Ecto neural progenitor cell (in vitro differentiated cells): ENCODE measurements at regions not wholly inside any gene's neighbourhood (a gene's known extent, or its start where the extent isn't known, plus 50 kb on each side); places are given as distances from the start of the nearest gene placed in this dataset.
"Not testable (repeated sequence)": the region's sequence is repeated elsewhere in the genome, so short reads cannot be mapped to it uniquely, and the experiment has no call there.

Source experiments
- DNase-seq: peaks from one replicate; pipeline ENCODE4 v3.0.0-alpha.2; 2018; ENCODE audit warnings: low spot score

DNA sequence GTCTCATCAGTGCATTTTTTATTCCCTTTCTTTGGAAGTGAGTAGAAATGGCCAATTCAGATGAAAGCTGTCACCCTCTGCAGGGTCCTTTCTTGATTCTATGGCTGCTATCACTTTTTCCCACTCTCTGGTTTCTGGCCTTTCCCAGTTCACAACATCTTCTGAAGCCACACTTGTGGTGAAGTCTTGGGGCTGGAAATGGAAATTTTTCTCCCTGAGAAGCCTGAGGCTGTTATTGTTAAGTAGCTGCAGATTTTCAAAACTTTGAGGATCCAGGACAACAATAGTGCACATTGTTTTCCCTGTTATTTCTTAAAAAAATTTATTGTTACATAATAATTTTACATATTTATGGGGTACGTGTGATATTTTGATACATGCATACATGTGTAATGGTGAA is 250.3 kb upstream of the RASGRP1 start:
- DNase-seq = no peak

DNA sequence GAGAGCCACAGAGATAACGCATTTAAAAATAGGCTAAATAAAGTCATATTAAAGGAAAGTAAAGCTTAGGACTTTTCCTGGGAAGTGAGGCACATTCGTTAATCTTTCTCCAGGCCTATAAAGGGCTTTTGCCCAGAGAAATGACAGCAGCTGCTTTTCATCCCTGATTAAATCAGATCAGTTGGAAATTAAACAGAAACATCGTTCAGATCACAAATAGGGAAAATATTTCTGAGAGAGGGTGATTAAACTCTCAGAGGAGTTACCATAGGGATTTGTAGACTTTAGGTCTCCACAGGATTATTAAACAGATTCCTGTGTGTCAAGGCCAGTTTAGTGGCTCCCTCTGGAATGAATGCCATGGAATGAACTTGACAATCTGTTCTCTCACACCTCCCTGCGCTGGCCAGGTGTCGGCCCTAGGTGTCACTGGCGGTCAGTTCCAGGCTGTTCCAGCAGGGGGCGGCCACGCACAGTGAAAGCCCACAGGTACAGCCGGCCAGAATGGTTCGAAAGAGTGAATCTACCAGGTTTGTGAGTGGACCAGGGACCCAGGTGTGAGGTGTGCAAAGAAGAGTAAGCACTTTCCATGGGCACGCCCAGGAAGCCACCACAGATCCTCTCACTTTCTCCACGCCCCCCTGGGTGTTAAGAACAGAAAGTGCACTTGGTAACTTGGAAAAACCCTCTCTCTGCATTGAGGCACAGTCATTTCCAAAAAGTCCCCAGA is 253.0 kb upstream of the RASGRP1 start:
- DNase-seq = peak; percentile 90

DNA sequence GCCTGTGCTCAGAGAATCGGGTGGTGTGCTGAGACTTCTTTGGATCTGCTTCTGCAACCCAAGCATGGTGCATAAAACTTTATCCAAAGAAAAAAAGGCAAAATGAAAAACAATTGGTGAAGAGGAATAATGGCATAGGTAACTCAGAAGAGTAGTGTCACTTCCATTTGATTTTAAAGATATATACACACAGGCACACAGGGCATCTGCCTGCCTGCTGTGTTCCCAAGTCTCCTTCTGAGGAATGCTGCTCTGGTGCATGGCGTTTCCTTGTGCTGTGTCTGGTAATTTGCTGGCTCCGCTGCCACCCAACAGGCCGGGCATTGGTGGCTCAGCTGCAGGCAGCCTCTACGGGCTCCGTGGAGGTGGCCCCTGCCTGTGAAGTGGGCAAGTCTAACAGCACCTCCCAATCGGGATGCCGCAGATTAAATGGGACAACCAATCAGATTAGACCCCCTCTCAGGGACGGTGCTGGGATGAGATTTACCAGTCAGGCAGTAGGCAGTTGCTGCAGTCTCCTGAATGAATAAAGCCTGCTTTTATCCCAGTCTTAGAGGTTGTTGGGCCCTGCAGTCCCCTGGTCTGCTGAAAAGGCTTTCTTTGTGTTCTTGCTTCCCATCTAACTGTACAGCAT is 253.7 kb upstream of the RASGRP1 start:
- DNase-seq = peak; percentile 62

DNA sequence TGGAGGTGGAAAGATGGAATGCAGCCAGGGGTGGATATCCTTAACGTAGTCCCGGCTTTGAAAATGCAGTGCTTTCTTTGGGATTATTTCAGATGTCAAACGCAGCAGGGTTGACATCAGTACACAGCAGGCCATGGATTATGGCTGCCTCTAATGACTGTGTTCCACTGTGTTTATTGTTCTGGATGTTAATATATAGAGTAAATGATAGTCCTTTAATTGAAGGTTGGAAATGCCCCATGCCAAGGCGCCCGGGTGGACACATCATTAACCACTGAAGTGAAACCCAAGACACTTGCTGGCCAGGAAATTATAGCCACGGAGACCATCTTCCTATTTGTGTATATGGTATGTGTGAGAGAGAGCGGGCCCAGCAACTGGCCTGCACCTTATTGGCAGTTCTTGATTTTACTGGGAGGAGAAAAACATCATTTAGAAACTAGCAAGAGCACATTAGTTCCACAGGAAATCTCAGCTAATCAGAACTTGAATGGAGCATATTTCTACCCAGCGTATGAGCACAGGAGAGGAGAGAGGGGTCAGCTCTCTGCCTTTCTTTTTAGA is 254.9 kb upstream of the RASGRP1 start:
- no peak for DNase-seq

DNA sequence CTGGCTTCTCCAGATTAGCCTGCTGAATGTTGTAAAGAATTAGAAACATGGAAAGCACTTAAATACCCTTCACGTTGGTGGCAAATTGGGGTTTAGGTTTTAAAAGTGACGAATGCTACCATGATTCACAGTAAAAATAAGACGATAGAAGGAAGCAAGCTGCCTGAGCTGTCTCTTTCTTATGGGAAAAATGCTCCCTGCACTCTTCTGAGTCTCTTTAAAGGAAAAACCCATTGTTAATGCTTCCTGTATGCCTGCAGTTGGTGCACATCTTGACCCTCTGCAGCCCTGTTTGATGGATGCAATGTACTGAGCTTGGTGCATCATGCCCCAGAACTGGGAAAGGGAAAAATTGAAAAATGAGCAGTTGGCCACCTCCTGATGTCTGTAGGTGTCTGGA is 258.6 kb upstream of the RASGRP1 start:
- no peak for DNase-seq

DNA sequence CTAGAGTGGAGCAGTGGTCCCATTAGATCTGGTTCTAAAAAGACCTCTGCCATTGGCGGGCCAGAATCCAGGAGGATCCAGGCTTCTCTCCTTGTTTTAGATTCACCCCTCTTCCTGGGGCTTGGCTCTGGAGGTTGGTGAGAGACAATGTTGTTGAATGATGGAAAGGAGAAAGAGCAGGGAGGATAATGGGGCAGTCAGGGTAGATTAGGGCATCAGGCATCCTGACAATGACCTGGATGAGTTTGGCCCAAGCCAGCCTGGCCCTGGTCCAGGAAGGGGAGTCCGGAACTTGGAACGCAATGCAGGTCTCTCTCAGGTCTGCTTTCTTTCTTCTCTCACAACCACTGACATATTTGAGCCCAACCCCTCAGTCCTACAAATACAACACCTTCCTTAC is 260.1 kb upstream of the RASGRP1 start:
- no peak for DNase-seq

DNA sequence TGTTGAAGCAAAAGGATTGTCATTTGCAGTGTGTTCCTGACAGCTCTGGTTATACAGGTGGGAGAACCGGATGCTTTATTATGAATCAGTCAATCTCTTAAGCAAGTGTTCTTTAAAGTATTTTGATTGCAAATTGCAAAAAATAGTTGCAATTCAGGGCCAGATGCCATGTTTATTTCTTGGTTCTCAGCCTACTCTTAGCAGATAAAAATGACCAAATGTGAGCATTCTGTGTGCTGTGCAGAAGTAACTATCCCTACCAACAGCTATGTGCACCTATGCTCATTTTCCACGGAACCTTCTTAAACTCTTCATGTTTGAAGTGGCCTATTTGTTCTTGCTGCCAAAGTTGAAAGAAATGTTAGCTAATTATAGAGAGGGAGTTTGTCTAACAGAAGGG is 262.3 kb upstream of the RASGRP1 start:
- no peak for DNase-seq

DNA sequence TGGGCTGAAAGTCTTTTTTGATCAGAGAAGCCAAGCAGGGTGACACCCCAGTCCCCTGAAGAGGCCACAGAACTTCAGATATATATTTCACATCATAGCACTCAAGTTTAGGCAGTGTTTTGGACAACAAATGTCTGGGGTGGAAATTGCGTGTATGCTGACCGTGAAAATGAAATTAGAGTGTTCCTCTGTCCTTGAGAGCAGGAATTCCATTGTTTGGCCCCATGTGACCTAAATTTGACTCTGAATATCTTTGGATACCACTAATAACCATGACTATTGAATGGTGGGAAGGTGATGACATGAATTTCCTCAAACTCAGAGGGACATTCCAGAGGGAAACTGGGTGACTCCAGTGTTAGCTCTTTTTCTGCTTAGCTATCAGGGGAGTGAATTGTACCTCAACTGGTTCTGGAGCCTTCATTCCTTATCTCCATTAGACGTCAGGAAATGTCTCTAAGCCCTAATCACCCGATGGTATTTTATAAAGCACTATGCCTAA is 263.5 kb upstream of the RASGRP1 start:
- no peak for DNase-seq

DNA sequence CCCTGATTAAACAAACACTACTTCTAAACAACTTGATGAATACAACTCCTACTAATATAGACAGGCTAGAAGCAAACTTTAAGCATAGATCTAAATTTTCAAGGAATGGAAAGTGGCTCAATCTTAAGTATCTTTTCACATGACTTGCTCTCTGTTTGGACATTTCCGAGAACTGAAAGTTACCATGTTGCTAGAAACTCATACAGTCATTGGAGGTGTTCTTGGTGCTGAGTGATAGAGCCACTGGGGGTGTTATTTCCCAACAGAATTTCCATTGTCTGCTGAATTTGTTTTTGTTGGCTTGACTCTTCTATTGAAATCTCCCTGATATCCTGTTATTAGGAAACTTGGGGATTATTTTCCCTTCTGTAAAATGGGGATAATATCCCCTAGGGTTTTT is 264.5 kb upstream of the RASGRP1 start:
- DNase-seq = no peak

DNA sequence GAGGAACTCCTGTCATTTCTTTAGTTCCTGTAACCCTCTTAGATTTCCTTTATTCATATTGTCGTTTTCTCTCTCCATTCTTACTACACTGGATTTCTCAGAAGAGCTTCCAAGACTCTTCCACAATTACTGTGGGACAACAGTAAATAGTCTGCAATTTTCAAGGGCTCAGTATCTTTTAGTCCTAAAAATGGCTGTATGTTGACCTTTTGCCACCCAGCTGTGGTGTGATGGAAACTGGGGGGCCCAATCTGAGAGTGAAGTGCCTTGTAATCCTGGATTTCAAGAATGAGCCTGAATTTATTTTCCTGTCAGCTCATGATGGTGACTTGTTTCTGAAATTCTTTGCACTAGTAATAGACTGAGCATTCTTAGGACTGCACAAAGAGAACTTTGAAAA is 277.6 kb upstream of the RASGRP1 start:
- no peak for DNase-seq

DNA sequence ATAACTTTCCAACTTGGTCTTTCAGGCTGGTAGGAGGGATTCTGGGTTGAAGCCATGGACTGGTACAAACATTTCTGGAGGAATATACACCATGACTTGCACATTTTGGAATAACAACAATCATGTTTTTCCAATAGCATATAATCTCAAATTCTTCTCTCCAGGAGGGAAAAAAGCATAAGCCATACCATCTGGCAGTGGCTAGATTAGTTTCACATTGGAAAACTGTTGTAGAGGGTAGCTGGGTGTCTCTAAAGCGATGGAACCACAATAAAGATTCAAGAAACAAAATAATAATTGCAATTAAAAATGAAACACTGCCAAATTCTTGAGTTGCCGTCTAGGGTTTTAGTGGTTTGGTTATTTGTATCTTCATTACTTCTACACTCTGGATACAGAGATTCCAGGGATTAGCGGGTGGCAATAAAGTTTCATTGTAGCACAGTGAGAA is 278.5 kb upstream of the RASGRP1 start:
- no peak for DNase-seq

DNA sequence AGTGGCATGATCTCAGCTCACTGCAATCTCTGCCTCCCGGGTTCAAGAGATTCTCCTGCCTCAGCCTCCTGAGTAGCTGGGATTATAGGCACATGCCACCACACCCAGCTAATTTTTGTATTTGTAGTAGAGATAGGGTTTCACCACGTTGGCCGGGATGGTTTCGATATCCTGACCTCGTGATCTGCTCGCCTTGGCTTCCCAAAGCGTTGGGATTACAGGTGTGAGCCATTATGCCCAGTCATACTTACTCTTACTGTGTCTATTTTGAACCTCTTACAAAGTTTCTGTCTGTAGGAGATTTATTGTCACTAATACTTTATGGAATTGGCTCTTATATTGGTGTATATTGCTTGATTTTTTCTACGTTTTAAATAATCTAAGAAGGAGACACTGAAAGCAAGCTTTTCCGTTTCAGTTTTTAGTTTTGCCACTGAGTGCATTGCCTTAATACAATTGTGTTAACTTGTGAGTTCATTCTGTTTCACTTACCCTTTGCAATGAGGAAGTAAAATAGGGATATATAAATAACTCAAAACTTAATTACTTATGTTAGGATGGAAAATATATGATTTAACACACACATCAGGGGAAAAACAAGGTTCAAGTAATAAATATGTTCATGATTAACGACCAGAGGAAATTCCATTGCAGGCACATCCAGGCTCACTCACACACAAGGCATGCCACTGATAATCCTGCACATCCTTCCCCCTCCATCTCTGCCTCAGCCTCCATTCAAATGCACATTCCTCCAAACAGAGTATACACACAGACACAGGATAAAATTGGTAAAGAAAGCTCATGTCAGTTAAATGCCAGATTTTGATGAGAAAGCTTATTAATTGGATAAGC is 279.3 kb upstream of the RASGRP1 start:
- DNase-seq = no peak

DNA sequence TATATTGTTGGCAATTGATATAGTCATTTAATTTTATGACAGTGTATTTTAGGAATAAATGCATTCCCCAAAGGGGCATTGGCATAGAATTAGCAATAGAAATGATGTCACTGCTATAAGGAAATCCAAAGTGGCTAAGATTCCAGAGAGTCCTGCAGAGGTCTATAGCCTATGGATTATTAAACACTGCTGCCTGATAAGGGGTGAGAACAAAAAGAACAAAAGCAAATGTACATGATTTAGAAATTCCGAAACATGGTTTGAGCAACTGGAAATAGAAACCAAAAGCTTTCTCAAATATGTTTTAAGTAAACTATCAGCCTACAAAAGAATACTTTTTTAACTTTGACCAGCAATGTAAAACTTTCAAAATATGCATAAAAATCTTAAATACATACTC is 280.1 kb upstream of the RASGRP1 start:
- DNase-seq = no peak

DNA sequence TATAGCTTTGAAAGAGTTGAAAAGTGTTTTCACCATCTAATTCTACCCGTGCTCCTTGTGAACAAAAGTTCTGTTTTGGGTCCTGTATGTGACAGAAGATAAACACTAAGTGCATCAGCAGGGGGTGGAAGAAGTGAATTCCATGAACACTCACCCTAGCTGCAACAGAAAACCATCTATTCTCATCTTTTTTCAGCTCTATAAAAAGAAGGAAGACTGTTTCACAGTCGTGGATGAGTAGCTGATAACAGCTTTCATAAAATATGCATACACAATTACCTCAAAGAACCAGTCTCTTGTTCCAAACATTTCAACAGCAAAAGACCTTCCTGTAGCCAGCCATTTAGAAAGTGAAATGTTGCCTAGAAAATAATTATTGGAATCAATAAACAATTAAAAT is 281.7 kb upstream of the RASGRP1 start:
- no peak for DNase-seq

DNA sequence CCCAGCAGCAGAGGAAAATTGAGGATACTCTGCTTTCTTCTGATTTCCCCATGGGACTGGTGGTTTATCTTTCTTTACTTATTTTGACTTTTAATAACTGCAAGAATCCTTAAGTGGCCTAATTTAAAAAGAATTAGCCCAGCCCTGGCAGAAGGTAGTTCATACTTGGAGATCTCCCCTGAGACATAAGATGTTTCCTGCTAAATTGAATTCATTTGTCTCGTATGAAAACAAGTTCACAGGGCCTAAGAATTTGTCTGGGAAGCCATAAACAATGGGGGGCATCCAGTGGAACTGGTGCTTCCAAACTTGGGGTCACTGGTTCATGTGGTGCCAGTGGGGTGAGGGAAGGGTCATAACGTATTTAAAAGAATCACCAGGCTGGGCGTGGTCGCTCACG is 283.1 kb upstream of the RASGRP1 start:
- DNase-seq = no peak

DNA sequence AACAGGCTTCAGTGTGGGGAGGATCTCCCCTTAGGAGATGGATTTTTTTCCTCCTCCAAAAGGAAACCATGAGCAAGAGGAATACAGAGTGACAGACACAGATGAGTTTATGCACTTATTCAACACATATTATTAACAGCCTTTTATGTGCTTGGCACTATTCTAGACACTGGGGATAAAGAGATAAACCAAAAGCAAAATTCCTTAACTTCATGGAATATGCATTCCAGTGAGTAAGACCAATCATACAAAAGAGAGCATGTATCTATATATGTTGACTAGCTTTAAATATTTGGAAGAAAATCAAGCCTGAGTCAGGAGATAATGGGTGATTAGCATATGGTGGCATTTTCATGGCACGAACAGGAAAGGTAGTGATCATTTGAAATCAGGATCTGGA is 284.4 kb upstream of the RASGRP1 start:
- no peak for DNase-seq

DNA sequence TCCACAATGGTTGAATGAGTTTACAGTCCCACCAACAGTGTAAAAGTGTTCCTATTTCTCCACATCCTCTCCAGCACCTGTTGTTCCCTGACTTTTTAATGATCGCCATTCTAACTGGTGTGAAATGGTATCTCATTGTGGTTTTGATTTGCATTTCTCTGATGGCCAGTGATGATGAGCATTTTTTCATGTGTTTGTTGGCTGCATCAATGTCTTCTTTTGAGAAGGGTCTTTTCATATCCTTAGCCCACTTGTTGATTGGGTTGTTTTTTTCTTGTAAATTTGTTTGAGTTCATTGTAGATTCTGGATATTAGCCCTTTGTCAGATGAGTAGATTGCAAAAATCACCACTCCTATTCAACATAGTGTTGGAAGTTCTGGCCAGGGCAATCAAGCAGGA is 287.6 kb upstream of the RASGRP1 start:
- DNase-seq = not testable (repeated sequence)

DNA sequence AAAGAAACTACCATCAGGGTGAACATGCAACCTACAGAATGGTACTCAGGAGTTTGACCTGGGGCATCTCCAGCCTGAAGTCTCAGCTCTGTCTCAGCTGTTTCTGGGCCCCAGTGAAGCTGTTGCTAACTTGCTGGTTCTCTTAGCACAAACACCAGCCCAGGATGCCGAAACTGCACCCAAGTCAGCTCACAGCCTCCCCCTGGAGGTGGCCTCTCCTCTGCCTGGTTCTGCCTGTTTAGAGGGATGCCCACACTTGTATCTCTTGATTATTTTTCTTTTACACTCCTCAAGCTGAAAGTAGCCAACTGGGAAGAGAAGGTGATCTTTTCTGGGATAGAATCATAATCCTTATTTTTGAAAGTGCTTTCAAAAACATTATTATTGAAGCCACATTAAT is 289.0 kb upstream of the RASGRP1 start:
- peak; percentile 62 for DNase-seq

DNA sequence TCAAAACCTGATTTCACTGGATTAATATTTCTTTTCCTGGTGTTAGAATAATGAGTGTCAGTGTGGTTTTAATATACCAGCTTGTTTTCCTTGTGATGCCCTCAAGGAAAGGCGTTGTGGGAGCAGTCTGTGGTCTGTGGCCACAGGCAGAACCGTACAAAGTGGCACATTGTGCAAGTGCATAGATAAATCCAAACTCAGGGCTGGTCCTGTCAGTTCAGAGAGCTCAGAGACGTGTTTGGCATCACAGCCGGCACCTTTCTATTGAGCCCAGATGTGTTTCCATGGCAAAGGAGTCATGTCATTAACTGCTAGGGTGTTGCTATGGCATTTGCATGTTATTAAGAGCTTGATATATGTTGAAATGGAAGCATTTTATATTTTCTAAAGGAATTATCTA is 289.9 kb upstream of the RASGRP1 start:
- no peak for DNase-seq

DNA sequence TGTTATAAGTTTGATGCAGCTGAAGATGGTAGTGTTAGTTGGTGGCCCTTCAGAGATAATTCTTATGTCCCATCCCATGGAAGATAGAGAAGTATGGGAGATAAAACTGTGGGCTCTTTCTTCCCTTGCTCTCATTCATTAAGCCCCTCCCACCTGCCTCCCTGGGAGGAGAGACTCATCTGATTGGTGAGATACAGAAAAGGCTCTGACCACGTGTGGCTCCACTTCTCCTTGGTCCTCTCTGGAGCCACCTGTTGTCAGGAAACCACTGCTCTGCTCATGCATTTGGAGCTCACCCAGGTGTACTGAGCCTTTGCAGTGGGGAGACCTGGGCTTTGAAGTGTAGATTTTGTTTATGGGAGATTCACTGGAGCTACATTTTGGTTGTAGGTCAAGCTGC is 293.2 kb upstream of the RASGRP1 start:
- DNase-seq = no peak

DNA sequence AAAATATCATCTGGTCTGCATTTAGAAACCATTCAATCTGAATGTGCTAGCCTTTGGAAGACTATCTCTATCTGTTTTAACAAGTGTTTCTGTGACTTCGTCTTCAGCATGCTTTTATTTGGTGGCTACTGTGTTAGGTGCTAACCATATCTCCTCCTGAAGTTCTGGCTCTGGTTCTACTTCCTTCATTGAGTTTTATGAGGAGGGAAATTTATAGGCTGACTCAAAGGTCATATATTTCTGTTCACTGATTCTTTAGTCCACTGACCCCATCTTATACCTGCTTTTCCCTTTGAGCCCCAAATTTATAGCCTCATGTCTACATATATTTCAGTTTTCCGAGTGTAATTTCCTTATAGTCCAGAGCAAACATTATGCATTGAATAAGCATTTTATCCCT is 295.0 kb upstream of the RASGRP1 start:
- no peak for DNase-seq

DNA sequence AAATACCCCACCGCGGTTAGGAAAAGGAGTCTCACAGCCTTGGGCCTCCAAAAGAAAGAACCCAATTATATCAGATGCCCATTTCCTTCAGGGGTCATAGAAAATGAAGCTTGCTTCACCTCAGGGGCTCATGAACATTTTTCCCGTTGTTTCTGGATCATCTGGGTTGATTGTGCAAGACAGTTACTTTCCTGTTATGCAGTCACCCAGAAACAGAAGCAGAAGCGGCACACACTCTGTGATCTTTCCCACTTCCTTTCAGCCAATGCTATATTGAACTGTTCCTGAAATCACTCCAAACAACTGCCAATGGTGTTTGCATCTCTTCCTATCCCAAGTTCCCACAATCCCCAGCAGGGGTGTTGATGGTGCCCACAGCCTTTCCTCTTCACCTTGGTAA is 295.6 kb upstream of the RASGRP1 start:
- DNase-seq = no peak

DNA sequence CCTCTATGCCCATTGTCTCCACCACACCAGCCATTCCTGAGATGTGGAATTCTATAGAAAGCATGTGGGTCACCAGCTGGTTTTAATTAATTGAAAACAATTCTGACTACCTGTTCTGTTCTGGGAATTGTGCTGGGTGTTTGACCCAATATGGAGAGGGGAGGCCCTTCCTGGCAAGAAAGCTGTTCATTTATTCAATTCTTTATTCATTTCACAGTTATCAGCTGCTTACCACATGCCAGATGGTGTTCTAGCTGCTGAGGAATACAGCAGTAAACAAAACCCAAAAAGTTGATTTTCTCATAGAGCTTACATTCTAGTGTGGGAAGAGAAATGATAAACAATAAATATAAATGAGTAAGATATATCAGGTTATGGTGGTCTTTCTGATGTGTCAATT is 296.1 kb upstream of the RASGRP1 start:
- DNase-seq = no peak
